Activated CD8-positive, alpha-beta T cell treated with anti-CD3 and anti-CD28 coated beads, Interleukin-2, amount 10 ng/mL, durations not matched to agents 7 days and 5 days (primary cell): ENCODE measurements at regions not wholly inside any gene's neighbourhood (a gene's known extent, or its start where the extent isn't known, plus 50 kb on each side); places are given as distances from the start of the nearest gene placed in this dataset.
A peak's percentile ranks its signal among the peaks of the same experiment; 100 is the strongest.

Experiments
- ATAC-seq: fragments of 150-1000 bp; cut with Tn5 transposase; one replicate; pipeline ENCODE4 v1.10.0; 2021; ENCODE audit warnings: moderate library complexity
- CTCF ChIA-PET: fragments of 350-600 bp; sonication (Branson Sonifier 250); formaldehyde crosslinking; loops from one replicate; lab custom pipeline; 2021; ENCODE audit warnings: antibody characterized with exemption; lab: Charles Lee
- POLR2A ChIA-PET: fragments of 350-600 bp; sonication (Branson Sonifier 250); formaldehyde crosslinking; loops from one replicate; lab custom pipeline; 2021; ENCODE audit warnings: antibody characterized with exemption; lab: Charles Lee
- DNase-seq: peaks from one replicate; pipeline ENCODE4 v3.0.0-alpha.2; 2020
- H3K27ac Mint-ChIP-seq: one replicate; pipeline ENCODE4 v1.8.0; 2021; ENCODE audit warnings: mild to moderate bottlenecking, mixed read lengths
- H3K27me3 Mint-ChIP-seq: one replicate; pipeline ENCODE4 v1.8.0; 2021; ENCODE audit warnings: low read depth, mixed read lengths
- H3K36me3 Mint-ChIP-seq: one replicate; pipeline ENCODE4 v1.8.0; 2021; ENCODE audit warnings: low read depth, mixed read lengths
- H3K4me1 Mint-ChIP-seq: one replicate; pipeline ENCODE4 v1.8.0; 2021; ENCODE audit warnings: low read depth, mixed read lengths
- H3K4me3 Mint-ChIP-seq: one replicate; pipeline ENCODE4 v1.8.0; 2021; ENCODE audit warnings: mild to moderate bottlenecking, mixed read lengths
- H3K9me3 Mint-ChIP-seq: one replicate; pipeline ENCODE4 v1.8.0; 2022; ENCODE audit warnings: mixed read lengths; ENCODE audit not compliant: insufficient read depth

GRCh38 chr16:9258423-9259051 lies 167.1 kb downstream of the HAPSTR1 start:
- Mint-ChIP-seq H3K36me3 (no peaks in the 10 kb centered on the region), H3K4me1 (peaks cover 3% of the 10 kb centered on the region), H3K27ac (no peak overlapping the region), H3K27me3 (peaks cover 4% of the 10 kb centered on the region), H3K9me3 (no peaks in the 10 kb centered on the region), H3K4me3 (no peak overlapping the region)
- ChIA-PET POLR2A (interaction anchor here (0.6 to 1.0 kb wide), 3 partner anchors 21 to 741 kb away, joined by 3 to 5 read pairs (median 3); no protein-coding TSS in a partner anchor), CTCF (interaction anchor here (0.9 to 1.5 kb wide), 6 partner anchors 11 to 1056 kb away, joined by 3 to 10 read pairs (median 4); no protein-coding TSS in a partner anchor)
- DNase-seq (peak; percentile 55), ATAC-seq (peak; percentile 63)

- H3K27me3 Mint-ChIP-seq, result peaks cover 4% of the 10 kb centered on the region
- CTCF ChIA-PET, result no interaction called here
These were observed 168.6 kb downstream of the HAPSTR1 start for GRCh38 chr16:9259914-9260608.

GRCh38 chr16:9260666-9261065 lies 169.2 kb downstream of the HAPSTR1 start:
- H3K27ac Mint-ChIP-seq, result no peak overlapping the region
- CTCF ChIA-PET, result no interaction called here
- peaks cover 4% of the 10 kb centered on the region for H3K27me3 Mint-ChIP-seq
- H3K4me1 Mint-ChIP-seq, result peaks cover 3% of the 10 kb centered on the region
- no peaks in the 10 kb centered on the region for H3K9me3 Mint-ChIP-seq
- no peak overlapping the region for H3K4me3 Mint-ChIP-seq
- H3K36me3 Mint-ChIP-seq, result no peaks in the 10 kb centered on the region
- DNase-seq (no peak), ATAC-seq (no peak)
- POLR2A ChIA-PET, result no interaction called here

More at GRCh38 chr16:9259914-9260608, 168.6 kb downstream of the HAPSTR1 start:
- peaks cover 3% of the 10 kb centered on the region for H3K4me1 Mint-ChIP-seq
- H3K27ac Mint-ChIP-seq, result no peak overlapping the region
- no peaks in the 10 kb centered on the region for H3K36me3 Mint-ChIP-seq
- no peak for ATAC-seq
- DNase-seq, result no peak
- POLR2A ChIA-PET, result no interaction called here
- H3K4me3 Mint-ChIP-seq, result no peak overlapping the region
- H3K9me3 Mint-ChIP-seq, result no peaks in the 10 kb centered on the region

GRCh38 chr16:9261376-9261775 lies 169.9 kb downstream of the HAPSTR1 start:
- Mint-ChIP-seq H3K4me3 (no peak overlapping the region), H3K27ac (no peak overlapping the region), H3K9me3 (no peaks in the 10 kb centered on the region), H3K4me1 (peaks cover 3% of the 10 kb centered on the region), H3K27me3 (peaks cover 1% of the 10 kb centered on the region), H3K36me3 (no peaks in the 10 kb centered on the region)
- ATAC-seq (no peak), DNase-seq (no peak)
- ChIA-PET CTCF (no interaction called here), POLR2A (no interaction called here)

- Mint-ChIP-seq H3K36me3 (no peaks in the 10 kb centered on the region), H3K9me3 (no peaks in the 10 kb centered on the region), H3K4me1 (peaks cover 3% of the 10 kb centered on the region), H3K4me3 (no peak overlapping the region), H3K27me3 (peaks cover 1% of the 10 kb centered on the region), H3K27ac (no peak overlapping the region)
- ChIA-PET CTCF (no interaction called here), POLR2A (no interaction called here)
- DNase-seq, result no peak
- no peak for ATAC-seq
These were observed 171.7 kb downstream of the HAPSTR1 start for GRCh38 chr16:9262941-9263715.

GRCh38 chr16:9264067-9264466 lies 172.6 kb downstream of the HAPSTR1 start:
- H3K9me3 Mint-ChIP-seq, result no peaks in the 10 kb centered on the region
- H3K36me3 Mint-ChIP-seq, result no peaks in the 10 kb centered on the region
- POLR2A ChIA-PET, result no interaction called here
- H3K27ac Mint-ChIP-seq, result no peak overlapping the region
- no peaks in the 10 kb centered on the region for H3K4me1 Mint-ChIP-seq
- CTCF ChIA-PET, result no interaction called here
- no peak for DNase-seq
- H3K27me3 Mint-ChIP-seq, result peaks cover 1% of the 10 kb centered on the region
- ATAC-seq, result no peak
- no peak overlapping the region for H3K4me3 Mint-ChIP-seq

GRCh38 chr16:9268446-9268845 lies 177.0 kb downstream of the HAPSTR1 start:
- Mint-ChIP-seq H3K36me3 (no peaks in the 10 kb centered on the region), H3K27ac (no peak overlapping the region), H3K27me3 (no peaks in the 10 kb centered on the region), H3K9me3 (no peaks in the 10 kb centered on the region), H3K4me3 (no peak overlapping the region), H3K4me1 (no peaks in the 10 kb centered on the region)
- no peak for ATAC-seq
- DNase-seq, result no peak
- CTCF ChIA-PET, result interaction anchor here (1.2 to 2.7 kb wide), 2 partner anchors 10 to 14 kb away, joined by 3 to 10 read pairs; no protein-coding TSS in a partner anchor
- POLR2A ChIA-PET, result no interaction called here

- ChIA-PET POLR2A (no interaction called here), CTCF (interaction anchor here (1.2 to 2.7 kb wide), 2 partner anchors 12 to 15 kb away, joined by 3 to 10 read pairs; no protein-coding TSS in a partner anchor)
- DNase-seq, result no peak
- Mint-ChIP-seq H3K4me3 (no peak overlapping the region), H3K4me1 (no peaks in the 10 kb centered on the region), H3K27ac (no peak overlapping the region), H3K36me3 (no peaks in the 10 kb centered on the region), H3K9me3 (no peaks in the 10 kb centered on the region), H3K27me3 (no peaks in the 10 kb centered on the region)
- no peak for ATAC-seq
These were observed 179.0 kb downstream of the HAPSTR1 start for GRCh38 chr16:9270424-9270823.

GRCh38 chr16:9270941-9271340 lies 179.5 kb downstream of the HAPSTR1 start:
- Mint-ChIP-seq H3K27me3 (no peaks in the 10 kb centered on the region), H3K4me1 (no peaks in the 10 kb centered on the region), H3K36me3 (no peaks in the 10 kb centered on the region), H3K9me3 (no peaks in the 10 kb centered on the region), H3K27ac (no peak overlapping the region), H3K4me3 (no peak overlapping the region)
- ChIA-PET CTCF (interaction anchor here (1.2 to 2.7 kb wide), 3 partner anchors 13 to 15 kb away, joined by 3 to 10 read pairs (median 5); no protein-coding TSS in a partner anchor), POLR2A (no interaction called here)
- no peak for ATAC-seq
- DNase-seq, result no peak

- no peaks in the 10 kb centered on the region for H3K4me1 Mint-ChIP-seq
- H3K27me3 Mint-ChIP-seq, result no peaks in the 10 kb centered on the region
- DNase-seq, result no peak
- no peaks in the 10 kb centered on the region for H3K9me3 Mint-ChIP-seq
- ChIA-PET POLR2A (no interaction called here), CTCF (interaction anchor here (0.8 to 1.2 kb wide), 2 partner anchors 14 to 909 kb away, joined by 3 to 5 read pairs; no protein-coding TSS in a partner anchor)
- ATAC-seq, result no peak
- no peak overlapping the region for H3K27ac Mint-ChIP-seq
- H3K36me3 Mint-ChIP-seq, result no peaks in the 10 kb centered on the region
- H3K4me3 Mint-ChIP-seq, result no peak overlapping the region
These were observed 180.4 kb downstream of the HAPSTR1 start for GRCh38 chr16:9271841-9272240.

GRCh38 chr16:9275377-9275776 lies 183.9 kb downstream of the HAPSTR1 start:
- CTCF ChIA-PET, result no interaction called here
- no peak overlapping the region for H3K4me3 Mint-ChIP-seq

More at GRCh38 chr16:9275377-9275776, 183.9 kb downstream of the HAPSTR1 start:
- no peak for ATAC-seq
- Mint-ChIP-seq H3K9me3 (no peaks in the 10 kb centered on the region), H3K4me1 (no peaks in the 10 kb centered on the region), H3K27me3 (no peaks in the 10 kb centered on the region), H3K27ac (no peak overlapping the region), H3K36me3 (no peaks in the 10 kb centered on the region)
- no peak for DNase-seq
- POLR2A ChIA-PET, result no interaction called here
